ENCODE measurements at regions not wholly inside any gene's neighbourhood (a gene's known extent, or its start where the extent isn't known, plus 50 kb on each side); places are given as distances from the start of the nearest gene placed in this dataset.

DNA sequence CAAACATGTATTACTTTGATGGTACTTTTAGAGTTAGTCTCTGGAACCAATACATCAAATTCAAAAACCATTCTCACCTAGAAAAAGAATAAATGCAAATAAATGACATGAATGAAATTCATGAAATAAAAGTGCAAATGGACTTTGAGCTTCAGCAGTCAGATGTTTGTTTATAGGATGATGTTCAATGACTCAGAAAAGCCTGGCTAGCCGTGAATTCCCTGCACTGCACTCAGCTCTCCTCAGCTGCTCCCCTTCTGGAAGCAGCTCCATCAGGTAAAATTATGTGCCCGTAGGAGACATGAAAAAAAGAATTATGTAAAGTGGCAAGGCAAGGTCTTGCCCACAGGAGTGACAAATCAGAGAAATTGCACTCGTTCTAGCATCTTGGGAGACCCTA is 390.6 kb downstream of the GPM6A start:
- H3K36me3 Mint-ChIP-seq, result no peaks in the 10 kb centered on the region
- H3K9me3 ChIP-seq (ENCODE audit: control insufficient read depth, insufficient read depth, low read length), result no peaks in the 10 kb centered on the region
- H3K27ac ChIP-seq (ENCODE audit: low read length), result no peak overlapping the region
- intact Hi-C loops (cut with micrococcal nuclease), result no loop called here
- ATAC-seq (no peak), DNase-seq (no peak)
- no peak overlapping the region for H3K27ac Mint-ChIP-seq
- no peaks in the 10 kb centered on the region for H3K4me1 ChIP-seq (ENCODE audit: control insufficient read depth, insufficient read depth, low read length)
- peaks cover 9 to 11% of the 10 kb centered on the region in 2 donors for H3K9me3 Mint-ChIP-seq
- H3K36me3 ChIP-seq (ENCODE audit: control insufficient read depth, insufficient read depth, low read length), result no peaks in the 10 kb centered on the region
- H3K27me3 ChIP-seq (ENCODE audit: control insufficient read depth, insufficient read depth, low read length), result no peaks in the 10 kb centered on the region
- H3K27me3 Mint-ChIP-seq (ENCODE audit: low read depth in 2 of 2), result no peaks in the 10 kb centered on the region
- WGBS (ENCODE audit: insufficient coverage), result 66% methylated on average over 3 of the region's 3 CpGs
- TF ChIP-seq, protein P1, sequence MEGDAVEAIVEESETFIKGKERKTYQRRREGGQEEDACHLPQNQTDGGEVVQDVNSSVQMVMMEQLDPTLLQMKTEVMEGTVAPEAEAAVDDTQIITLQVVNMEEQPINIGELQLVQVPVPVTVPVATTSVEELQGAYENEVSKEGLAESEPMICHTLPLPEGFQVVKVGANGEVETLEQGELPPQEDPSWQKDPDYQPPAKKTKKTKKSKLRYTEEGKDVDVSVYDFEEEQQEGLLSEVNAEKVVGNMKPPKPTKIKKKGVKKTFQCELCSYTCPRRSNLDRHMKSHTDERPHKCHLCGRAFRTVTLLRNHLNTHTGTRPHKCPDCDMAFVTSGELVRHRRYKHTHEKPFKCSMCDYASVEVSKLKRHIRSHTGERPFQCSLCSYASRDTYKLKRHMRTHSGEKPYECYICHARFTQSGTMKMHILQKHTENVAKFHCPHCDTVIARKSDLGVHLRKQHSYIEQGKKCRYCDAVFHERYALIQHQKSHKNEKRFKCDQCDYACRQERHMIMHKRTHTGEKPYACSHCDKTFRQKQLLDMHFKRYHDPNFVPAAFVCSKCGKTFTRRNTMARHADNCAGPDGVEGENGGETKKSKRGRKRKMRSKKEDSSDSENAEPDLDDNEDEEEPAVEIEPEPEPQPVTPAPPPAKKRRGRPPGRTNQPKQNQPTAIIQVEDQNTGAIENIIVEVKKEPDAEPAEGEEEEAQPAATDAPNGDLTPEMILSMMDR (IDR thresholded peaks at IDR 0.05), result no peak
- H3K4me3 Mint-ChIP-seq, result no peak overlapping the region
- no peaks in the 10 kb centered on the region for H3K4me1 Mint-ChIP-seq
- no peak overlapping the region for H3K4me3 ChIP-seq (ENCODE audit: low read length)

DNA sequence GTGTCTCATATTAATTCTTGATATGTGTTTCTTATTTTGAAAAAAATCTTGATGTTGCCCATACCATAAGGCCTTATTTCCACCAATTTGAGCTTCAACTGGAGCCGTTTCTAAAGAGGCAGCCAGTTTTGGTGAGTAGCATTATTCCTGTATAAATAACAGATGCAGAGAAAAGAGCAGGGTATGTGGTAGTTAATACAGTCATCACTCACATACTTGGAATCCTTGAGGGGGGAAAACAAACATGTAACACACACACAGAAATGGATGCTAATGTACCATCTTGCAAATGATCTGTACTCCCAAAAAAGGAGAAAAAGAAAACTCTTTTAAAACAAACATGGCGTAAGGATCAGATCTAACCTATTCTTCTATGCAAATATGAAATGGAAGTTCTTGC is 389.7 kb downstream of the GPM6A start:
- Mint-ChIP-seq H3K36me3 (no peaks in the 10 kb centered on the region), H3K4me1 (no peaks in the 10 kb centered on the region), H3K9me3 (peaks cover 11 to 17% of the 10 kb centered on the region in 2 donors), H3K27me3 (ENCODE audit: low read depth in 2 of 2) (no peaks in the 10 kb centered on the region), H3K4me3 (no peak overlapping the region), H3K27ac (no peak overlapping the region)
- ATAC-seq (no peak), DNase-seq (no peak)
- no peaks in the 10 kb centered on the region for H3K27me3 ChIP-seq (ENCODE audit: control insufficient read depth, insufficient read depth, low read length)
- H3K9me3 ChIP-seq (ENCODE audit: control insufficient read depth, insufficient read depth, low read length), result no peaks in the 10 kb centered on the region
- H3K36me3 ChIP-seq (ENCODE audit: control insufficient read depth, insufficient read depth, low read length), result no peaks in the 10 kb centered on the region
- WGBS (ENCODE audit: insufficient coverage), result no CpG with 5 or more reads among the region's 2 CpGs
- H3K4me1 ChIP-seq (ENCODE audit: control insufficient read depth, insufficient read depth, low read length), result no peaks in the 10 kb centered on the region
- intact Hi-C loops (cut with micrococcal nuclease), result no loop called here
- H3K4me3 ChIP-seq (ENCODE audit: low read length), result no peak overlapping the region
- H3K27ac ChIP-seq (ENCODE audit: low read length), result no peak overlapping the region
- TF ChIP-seq, protein P1 (IDR thresholded peaks at IDR 0.05), result no peak

DNA sequence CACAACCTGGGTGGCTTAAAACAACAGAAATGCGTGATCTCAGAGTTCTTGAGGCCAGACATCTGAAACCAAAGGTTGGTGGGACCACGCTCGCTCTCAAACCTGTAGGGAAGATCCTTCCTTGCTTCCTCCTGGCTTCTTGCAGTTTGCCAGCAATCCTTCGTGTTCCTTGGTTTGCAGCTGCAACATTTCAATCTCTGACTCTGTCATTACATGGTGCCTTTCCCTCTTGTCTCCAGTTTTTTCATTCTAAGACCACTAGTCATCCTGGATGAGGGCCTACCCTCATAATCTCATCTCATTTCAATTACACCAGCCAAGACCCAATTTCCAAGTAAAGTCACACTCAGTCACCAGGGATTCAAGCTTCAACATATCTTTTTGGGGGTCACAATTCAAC is 388.0 kb downstream of the GPM6A start:
- Mint-ChIP-seq H3K27me3 (ENCODE audit: low read depth in 2 of 2) (no peaks in the 10 kb centered on the region), H3K9me3 (peaks cover 7 to 17% of the 10 kb centered on the region in 2 donors), H3K4me1 (no peaks in the 10 kb centered on the region), H3K36me3 (no peaks in the 10 kb centered on the region), H3K27ac (no peak overlapping the region), H3K4me3 (no peak overlapping the region)
- Histone ChIP-seq H3K27ac (ENCODE audit: low read length) (no peak overlapping the region), H3K4me3 (ENCODE audit: low read length) (no peak overlapping the region), H3K36me3 (ENCODE audit: control insufficient read depth, insufficient read depth, low read length) (no peaks in the 10 kb centered on the region), H3K27me3 (ENCODE audit: control insufficient read depth, insufficient read depth, low read length) (no peaks in the 10 kb centered on the region), H3K4me1 (ENCODE audit: control insufficient read depth, insufficient read depth, low read length) (no peaks in the 10 kb centered on the region), H3K9me3 (ENCODE audit: control insufficient read depth, insufficient read depth, low read length) (peaks cover 3% of the 10 kb centered on the region)
- intact Hi-C loops (cut with micrococcal nuclease), result no loop called here
- ATAC-seq (no peak), DNase-seq (no peak)
- TF ChIP-seq, protein P1 (IDR thresholded peaks at IDR 0.05), result no peak
- WGBS (ENCODE audit: insufficient coverage), result 79% methylated on average over 4 of the region's 4 CpGs

- Histone ChIP-seq H3K9me3 (ENCODE audit: control insufficient read depth, insufficient read depth, low read length) (peaks cover 3% of the 10 kb centered on the region), H3K36me3 (ENCODE audit: control insufficient read depth, insufficient read depth, low read length) (no peaks in the 10 kb centered on the region), H3K4me1 (ENCODE audit: control insufficient read depth, insufficient read depth, low read length) (no peaks in the 10 kb centered on the region), H3K27me3 (ENCODE audit: control insufficient read depth, insufficient read depth, low read length) (no peaks in the 10 kb centered on the region), H3K27ac (ENCODE audit: low read length) (no peak overlapping the region), H3K4me3 (ENCODE audit: low read length) (no peak overlapping the region)
- 82% methylated on average over 36 of the region's 44 CpGs for WGBS (ENCODE audit: insufficient coverage)
- no peak overlapping the region for H3K4me3 Mint-ChIP-seq
- TF ChIP-seq, protein P1 (IDR thresholded peaks at IDR 0.05), result no peak
- ATAC-seq (no peak), DNase-seq (no peak)
- no peaks in the 10 kb centered on the region for H3K27me3 Mint-ChIP-seq (ENCODE audit: low read depth in 2 of 2)
- no peaks in the 10 kb centered on the region for H3K36me3 Mint-ChIP-seq
- no peaks in the 10 kb centered on the region for H3K4me1 Mint-ChIP-seq
- H3K9me3 Mint-ChIP-seq, result peaks cover 7 to 16% of the 10 kb centered on the region in 2 donors
- intact Hi-C loops (cut with micrococcal nuclease), result no loop called here
- H3K27ac Mint-ChIP-seq, result no peak overlapping the region
Measured at GRCh38 chr4:175427751-175428150, 384.3 kb downstream of the GPM6A start.

Measured in natural killer cell (primary cell).